ENCODE measurements at regions not wholly inside any gene's neighbourhood (a gene's known extent, or its start where the extent isn't known, plus 50 kb on each side); places are given as distances from the start of the nearest gene placed in this dataset.

DNA sequence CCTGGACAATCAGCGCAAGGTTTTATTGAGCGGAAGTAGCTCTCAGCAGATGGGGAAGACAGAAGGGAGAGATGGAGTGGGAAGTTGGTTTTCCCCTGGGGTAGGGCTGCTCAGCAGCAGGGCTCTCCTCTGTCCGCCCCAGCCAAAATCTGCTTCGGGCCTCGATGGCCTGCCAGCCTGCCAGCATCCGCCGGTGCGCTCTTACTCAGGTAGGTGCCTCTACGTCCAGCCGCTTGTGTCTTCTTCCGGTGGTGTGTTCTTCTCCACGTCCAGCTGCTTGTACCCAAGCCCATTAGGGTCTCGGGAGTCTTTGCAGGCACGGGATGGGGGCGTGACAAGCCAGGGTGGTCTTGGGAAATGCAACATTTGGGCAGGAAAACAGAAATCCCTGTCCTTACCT is 1340.0 kb upstream of the MAP3K7 start:
- H3K27me3 ChIP-seq = no peaks in the 10 kb centered on the region
- TF ChIP-seq, protein P1, sequence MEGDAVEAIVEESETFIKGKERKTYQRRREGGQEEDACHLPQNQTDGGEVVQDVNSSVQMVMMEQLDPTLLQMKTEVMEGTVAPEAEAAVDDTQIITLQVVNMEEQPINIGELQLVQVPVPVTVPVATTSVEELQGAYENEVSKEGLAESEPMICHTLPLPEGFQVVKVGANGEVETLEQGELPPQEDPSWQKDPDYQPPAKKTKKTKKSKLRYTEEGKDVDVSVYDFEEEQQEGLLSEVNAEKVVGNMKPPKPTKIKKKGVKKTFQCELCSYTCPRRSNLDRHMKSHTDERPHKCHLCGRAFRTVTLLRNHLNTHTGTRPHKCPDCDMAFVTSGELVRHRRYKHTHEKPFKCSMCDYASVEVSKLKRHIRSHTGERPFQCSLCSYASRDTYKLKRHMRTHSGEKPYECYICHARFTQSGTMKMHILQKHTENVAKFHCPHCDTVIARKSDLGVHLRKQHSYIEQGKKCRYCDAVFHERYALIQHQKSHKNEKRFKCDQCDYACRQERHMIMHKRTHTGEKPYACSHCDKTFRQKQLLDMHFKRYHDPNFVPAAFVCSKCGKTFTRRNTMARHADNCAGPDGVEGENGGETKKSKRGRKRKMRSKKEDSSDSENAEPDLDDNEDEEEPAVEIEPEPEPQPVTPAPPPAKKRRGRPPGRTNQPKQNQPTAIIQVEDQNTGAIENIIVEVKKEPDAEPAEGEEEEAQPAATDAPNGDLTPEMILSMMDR (IDR thresholded peaks at IDR 0.05) = no peak
- no peak for TF ChIP-seq POLR2A (IDR thresholded peaks at IDR 0.05)
- H3K27ac ChIP-seq = no peak overlapping the region
- WGBS, 4 donors = 92 to 97% (median 93%) methylated on average over 15 of the region's 15 CpGs
- no peaks in the 10 kb centered on the region for H3K4me1 ChIP-seq
- H3K4me3 ChIP-seq = no peak overlapping the region
- peaks cover 0 to 20% (median 7%) of the 10 kb centered on the region in 12 donors for H3K9me3 ChIP-seq
- ATAC-seq (no peak), DNase-seq (peak in 1 of 5 donors; percentile 50)
- intact Hi-C loops (cut with DNase I) = no loop called here
- H3K36me3 ChIP-seq = no peaks in the 10 kb centered on the region

DNA sequence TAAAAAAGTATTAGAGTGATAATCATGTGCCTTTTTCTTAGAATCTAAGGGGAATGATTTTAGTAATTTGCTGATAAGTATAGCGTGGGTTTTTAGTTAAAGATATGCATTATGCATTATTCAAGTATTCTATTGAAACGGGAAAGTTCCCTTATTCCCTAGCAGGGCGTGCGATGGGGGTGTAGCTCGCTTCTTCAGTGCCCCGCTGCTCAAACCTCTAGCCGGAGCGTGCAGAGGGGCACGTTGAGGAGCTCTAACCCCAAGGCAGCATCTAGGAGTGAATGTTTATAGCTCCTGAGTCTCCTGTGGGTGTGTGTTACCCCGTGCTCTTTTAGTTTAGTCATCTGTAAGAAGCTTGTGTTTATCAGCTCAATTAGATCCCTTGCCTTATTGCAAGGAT is 1339.5 kb upstream of the MAP3K7 start:
- H3K27me3 ChIP-seq = no peaks in the 10 kb centered on the region
- H3K4me3 ChIP-seq = no peak overlapping the region
- DNase-seq (no peak), ATAC-seq (no peak)
- H3K9me3 ChIP-seq = peaks cover 0 to 23% (median 9%) of the 10 kb centered on the region in 12 donors
- WGBS, 4 donors = 88 to 93% (median 90%) methylated on average over 10 of the region's 10 CpGs
- intact Hi-C loops (cut with DNase I) = no loop called here
- H3K4me1 ChIP-seq = no peaks in the 10 kb centered on the region
- no peaks in the 10 kb centered on the region for H3K36me3 ChIP-seq
- TF ChIP-seq POLR2A (IDR thresholded peaks at IDR 0.05) = no peak
- TF ChIP-seq, protein P1 (IDR thresholded peaks at IDR 0.05) = no peak
- no peak overlapping the region for H3K27ac ChIP-seq

DNA sequence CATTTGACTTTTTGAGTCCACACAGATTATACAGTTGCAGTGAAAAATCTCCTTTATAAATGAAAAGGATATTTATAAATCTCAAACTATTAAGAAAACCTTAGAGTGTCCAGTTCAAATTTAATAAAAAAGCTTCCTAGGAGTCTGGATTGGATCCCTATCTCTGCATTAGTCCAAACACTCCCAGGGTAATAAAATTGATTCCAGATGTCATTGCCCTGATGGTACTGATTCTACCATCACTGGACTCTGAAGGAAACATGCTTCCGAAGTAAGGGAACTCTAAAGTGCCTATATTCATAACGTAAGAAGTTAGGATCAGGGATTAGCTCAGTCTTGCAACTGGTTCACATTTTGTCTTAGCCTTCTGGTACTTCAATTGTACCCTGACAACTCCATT is 1325.1 kb upstream of the MAP3K7 start:
- Histone ChIP-seq H3K36me3 (no peaks in the 10 kb centered on the region), H3K27me3 (no peaks in the 10 kb centered on the region), H3K4me3 (no peak overlapping the region), H3K9me3 (peaks cover 0 to 13% (median 0%) of the 10 kb centered on the region in 12 donors), H3K4me1 (no peaks in the 10 kb centered on the region), H3K27ac (no peak overlapping the region)
- WGBS, 4 donors = 84 to 97% (median 92%) methylated on average over 2 of the region's 2 CpGs
- intact Hi-C loops (cut with DNase I) = no loop called here
- TF ChIP-seq POLR2A (IDR thresholded peaks at IDR 0.05) = no peak
- TF ChIP-seq, protein P1 (IDR thresholded peaks at IDR 0.05) = no peak
- DNase-seq (no peak), ATAC-seq (no peak)

GRCh38 chr6:91904586-91905164 is 1317.8 kb upstream of the MAP3K7 start:
- Histone ChIP-seq H3K36me3 (no peaks in the 10 kb centered on the region), H3K27ac (no peak overlapping the region), H3K27me3 (no peaks in the 10 kb centered on the region), H3K4me1 (no peaks in the 10 kb centered on the region), H3K9me3 (peaks cover 0 to 9% (median 0%) of the 10 kb centered on the region in 12 donors), H3K4me3 (no peak overlapping the region)
- intact Hi-C loops (cut with DNase I) = no loop called here
- DNase-seq (no peak), ATAC-seq (no peak)
- TF ChIP-seq, protein P1 (IDR thresholded peaks at IDR 0.05) = no peak
- TF ChIP-seq POLR2A (IDR thresholded peaks at IDR 0.05) = no peak
- WGBS, 4 donors = 46 to 59% (median 54%) methylated on average over 4 of the region's 4 CpGs
